Caco-2 (cell line): ENCODE measurements at regions not wholly inside any gene's neighbourhood (a gene's known extent, or its start where the extent isn't known, plus 50 kb on each side); places are given as distances from the start of the nearest gene placed in this dataset.

ENCODE experiments used
- BruUV-seq: library from RNA; stranded (reverse); fragments of 400-500 nt; replicated peaks from 2 replicates; lab custom pipeline; 2021; lab: Mats Ljungman, UMichigan
- CTCF ChIA-PET: fragments of 300-600 bp; sonication (Branson Sonifier 250); formaldehyde crosslinking; loops from one replicate; lab custom pipeline; 2022; ENCODE audit warnings: antibody characterized with exemption; lab: Charles Lee
- POLR2A ChIA-PET: fragments of 300-600 bp; sonication (Branson Sonifier 250); formaldehyde crosslinking; loops from one replicate; lab custom pipeline; 2022; ENCODE audit warnings: antibody characterized with exemption; lab: Charles Lee
- DNase-seq, 2 experiments: peaks; one replicate each; pipeline versions ENCODE4 v3.0.0 to v3.0.0-alpha.2; 2020 to 2022
- H3K27me3 ChIP-seq: replicated peaks from 2 replicates; pipeline ENCODE4 v1.6.0; 2011; ENCODE audit warnings: low read length; ENCODE audit not compliant: control insufficient read depth, insufficient read depth
- H3K36me3 ChIP-seq: 2 replicates; pipeline ENCODE4 v1.5.1; 2011; ENCODE audit warnings: low read length; ENCODE audit not compliant: control insufficient read depth, insufficient read depth
- H3K4me1 ChIP-seq: fragments of 250-450 bp; sonication (Bioruptor Pico); 2 replicates; pipeline ENCODE4 v1.5.1; 2020; ENCODE audit warnings: mild to moderate bottlenecking
- H3K4me3 ChIP-seq: 2 replicates; pipeline ENCODE4 v1.5.1; 2011; ENCODE audit warnings: low read depth, mild to moderate bottlenecking, control low read depth, low read length
- H3K9me3 ChIP-seq: fragments of 250-450 bp; sonication (Bioruptor Pico); 2 replicates; pipeline ENCODE4 v1.5.1; 2020; ENCODE audit warnings: mild to moderate bottlenecking, moderate library complexity
- H3K27ac Mint-ChIP-seq: one replicate; pipeline ENCODE4 v1.8.0; 2022; ENCODE audit warnings: mixed read lengths; ENCODE audit not compliant: unreplicated experiment
- H3K27me3 Mint-ChIP-seq: one replicate; pipeline ENCODE4 v1.8.0; 2022; ENCODE audit warnings: mixed read lengths; ENCODE audit not compliant: insufficient read depth, unreplicated experiment
- H3K36me3 Mint-ChIP-seq: one replicate; pipeline ENCODE4 v1.8.0; 2022; ENCODE audit warnings: mild to moderate bottlenecking, mixed read lengths; ENCODE audit not compliant: insufficient read depth, unreplicated experiment
- H3K4me1 Mint-ChIP-seq: one replicate; pipeline ENCODE4 v1.8.0; 2022; ENCODE audit warnings: low read depth, mixed read lengths; ENCODE audit not compliant: unreplicated experiment
- H3K4me3 Mint-ChIP-seq: one replicate; pipeline ENCODE4 v1.8.0; 2022; ENCODE audit warnings: mild to moderate bottlenecking, moderate library complexity, mixed read lengths; ENCODE audit not compliant: unreplicated experiment
- H3K9me3 Mint-ChIP-seq: one replicate; pipeline ENCODE4 v1.8.0; 2022; ENCODE audit warnings: mixed read lengths; ENCODE audit not compliant: unreplicated experiment
- intact Hi-C: fragments of 100-400 bp; cut with micrococcal nuclease; formaldehyde crosslinking; loops from one replicate; pipeline ENCODE4 v1.10.0; 2022; ENCODE audit not compliant: unreplicated experiment
- TF ChIP-seq, protein P1 (sequence below), 2 experiments: fragments of 200-600 bp in 1 of 2; IDR thresholded peaks; 1 replicate in 1 of 2; 2 replicates in 1 of 2; pipeline versions ENCODE4 v1.5.1 to v1.8.0; 2011 to 2022; ENCODE audit warnings: antibody characterized with exemption in 1 of 2, control low read depth in 1 of 2, inconsistent platforms in 1 of 2, low read depth in 1 of 2, low read length in 1 of 2, mild to moderate bottlenecking in 1 of 2, moderate library complexity in 1 of 2; ENCODE audit not compliant: insufficient read depth in 1 of 2, severe bottlenecking in 1 of 2, unreplicated experiment in 1 of 2

DNA sequence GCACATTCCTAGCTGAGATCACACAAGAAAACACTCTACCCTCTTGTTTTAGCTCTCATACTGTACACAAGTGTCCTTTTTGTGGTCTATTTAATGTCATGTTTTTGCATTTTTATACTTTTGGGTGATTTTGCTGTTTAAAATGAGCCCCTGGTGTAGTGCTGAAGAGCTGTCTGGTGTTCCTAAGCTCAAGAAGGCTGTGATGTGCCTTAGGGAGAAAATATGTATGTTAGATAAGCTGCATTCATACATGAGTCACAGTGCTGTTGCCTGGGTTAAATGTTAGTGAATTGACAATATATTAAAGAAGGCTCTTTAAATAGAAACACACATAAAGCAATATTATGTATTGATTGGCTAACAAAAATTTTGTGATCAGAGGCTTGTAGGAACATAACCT, 387.4 kb upstream of the C2CD4B start:
- Histone ChIP-seq H3K4me1 (peaks cover 57% of the 10 kb centered on the region), H3K9me3 (no peaks in the 10 kb centered on the region), H3K27me3 (no peaks in the 10 kb centered on the region), H3K36me3 (no peaks in the 10 kb centered on the region), H3K4me3 (no peak overlapping the region)
- POLR2A ChIA-PET, result no interaction called here
- Mint-ChIP-seq H3K27me3 (no peaks in the 10 kb centered on the region), H3K4me1 (peaks cover 7% of the 10 kb centered on the region), H3K4me3 (no peak overlapping the region), H3K27ac (no peak overlapping the region), H3K36me3 (peaks cover 5% of the 10 kb centered on the region), H3K9me3 (no peaks in the 10 kb centered on the region)
- CTCF ChIA-PET, result no interaction called here
- DNase-seq, result no peak
- intact Hi-C loops, result no loop called here
- BruUV-seq, result no TSS peak
- TF ChIP-seq, protein P1, sequence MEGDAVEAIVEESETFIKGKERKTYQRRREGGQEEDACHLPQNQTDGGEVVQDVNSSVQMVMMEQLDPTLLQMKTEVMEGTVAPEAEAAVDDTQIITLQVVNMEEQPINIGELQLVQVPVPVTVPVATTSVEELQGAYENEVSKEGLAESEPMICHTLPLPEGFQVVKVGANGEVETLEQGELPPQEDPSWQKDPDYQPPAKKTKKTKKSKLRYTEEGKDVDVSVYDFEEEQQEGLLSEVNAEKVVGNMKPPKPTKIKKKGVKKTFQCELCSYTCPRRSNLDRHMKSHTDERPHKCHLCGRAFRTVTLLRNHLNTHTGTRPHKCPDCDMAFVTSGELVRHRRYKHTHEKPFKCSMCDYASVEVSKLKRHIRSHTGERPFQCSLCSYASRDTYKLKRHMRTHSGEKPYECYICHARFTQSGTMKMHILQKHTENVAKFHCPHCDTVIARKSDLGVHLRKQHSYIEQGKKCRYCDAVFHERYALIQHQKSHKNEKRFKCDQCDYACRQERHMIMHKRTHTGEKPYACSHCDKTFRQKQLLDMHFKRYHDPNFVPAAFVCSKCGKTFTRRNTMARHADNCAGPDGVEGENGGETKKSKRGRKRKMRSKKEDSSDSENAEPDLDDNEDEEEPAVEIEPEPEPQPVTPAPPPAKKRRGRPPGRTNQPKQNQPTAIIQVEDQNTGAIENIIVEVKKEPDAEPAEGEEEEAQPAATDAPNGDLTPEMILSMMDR (IDR thresholded peaks at IDR 0.05; ENCODE audit: insufficient read depth in 1 of 2, low read depth in 1 of 2, low read length in 1 of 2, severe bottlenecking in 1 of 2, unreplicated experiment in 1 of 2), result no peak

DNA sequence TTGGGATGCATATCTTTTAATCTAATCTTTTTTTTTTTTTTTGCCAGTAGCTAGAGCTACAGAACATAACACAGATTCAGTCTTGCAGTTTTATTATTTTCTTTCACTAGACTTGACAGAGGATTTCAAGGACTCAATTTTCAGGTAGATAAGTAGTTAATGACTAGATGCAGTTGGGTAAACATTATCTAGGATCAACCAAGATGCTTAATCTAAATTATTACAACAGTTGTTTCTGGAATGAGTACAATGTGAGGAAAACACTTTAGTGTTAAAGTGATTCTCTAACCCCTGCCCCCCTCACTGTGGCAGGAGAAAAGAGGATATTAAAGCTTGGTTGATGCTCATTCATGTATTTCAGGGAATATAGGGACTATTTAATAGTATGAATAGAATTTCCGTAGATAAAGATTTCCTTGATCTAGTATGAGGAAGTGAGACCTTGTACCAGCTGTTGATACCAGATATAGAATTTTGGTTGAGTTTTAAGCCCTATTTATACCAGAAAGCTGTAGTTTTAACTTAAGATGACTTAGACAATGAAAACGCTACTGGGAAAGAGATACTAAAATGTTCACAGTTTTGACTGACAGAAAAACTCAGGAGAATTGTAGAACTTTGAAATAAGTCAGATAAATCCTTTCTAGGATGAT, 389.0 kb upstream of the C2CD4B start:
- POLR2A ChIA-PET, result no interaction called here

DNA sequence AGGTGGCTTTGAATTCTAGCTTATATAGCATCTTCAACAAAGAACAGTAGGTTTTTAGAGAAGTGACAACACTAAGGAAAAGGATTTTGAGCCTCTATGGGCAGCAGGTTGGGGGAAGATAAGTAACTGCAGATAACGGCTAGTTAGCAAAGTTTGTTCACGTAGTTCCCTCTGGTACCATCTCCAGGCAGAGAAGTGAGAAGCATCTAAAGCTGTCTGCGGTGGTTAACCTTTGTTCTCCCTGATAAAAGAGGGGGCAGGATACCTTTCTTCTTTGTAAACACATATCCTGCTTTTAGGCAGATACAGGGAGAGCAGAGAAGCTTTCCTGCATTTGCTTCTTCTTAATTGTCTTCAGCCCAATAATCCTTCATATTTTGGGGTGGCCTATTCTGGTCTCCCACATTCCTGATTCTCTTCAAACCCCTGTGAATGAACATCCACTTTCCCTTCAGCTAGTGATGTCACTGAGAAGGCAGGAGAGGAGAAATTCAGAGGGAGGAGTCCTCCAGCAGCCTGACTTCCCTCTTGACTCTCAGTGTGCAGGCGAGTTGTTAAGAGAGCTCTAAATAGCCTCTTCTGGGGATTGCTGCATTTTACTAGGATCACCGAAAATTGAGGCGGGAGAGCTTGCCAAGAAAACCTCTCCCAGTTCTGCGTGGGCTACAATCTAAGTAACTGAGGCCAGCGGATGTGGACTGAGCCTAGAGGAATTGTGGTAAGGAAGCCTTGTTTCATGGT, 393.7 kb upstream of the C2CD4B start:
- Mint-ChIP-seq H3K4me3 (peak overlapping the region; percentile 66), H3K9me3 (no peaks in the 10 kb centered on the region), H3K4me1 (peaks cover 43% of the 10 kb centered on the region), H3K27me3 (no peaks in the 10 kb centered on the region), H3K36me3 (peaks cover 30% of the 10 kb centered on the region), H3K27ac (peak overlapping the region; percentile 95)
- Histone ChIP-seq H3K4me1 (peaks cover 85% of the 10 kb centered on the region), H3K9me3 (no peaks in the 10 kb centered on the region), H3K36me3 (no peaks in the 10 kb centered on the region), H3K27me3 (no peaks in the 10 kb centered on the region), H3K4me3 (no peak overlapping the region)
- CTCF ChIA-PET, result interaction anchor here (0.8 to 0.9 kb wide), 2 partner anchors 10 to 53 kb away, joined by 4 to 7 read pairs; no protein-coding TSS in a partner anchor
- BruUV-seq, result no TSS peak
- DNase-seq, result peak; percentile 49 to 59
- TF ChIP-seq, protein P1 (IDR thresholded peaks at IDR 0.05; ENCODE audit: insufficient read depth in 1 of 2, low read depth in 1 of 2, low read length in 1 of 2, severe bottlenecking in 1 of 2, unreplicated experiment in 1 of 2), result no peak
- POLR2A ChIA-PET, result no interaction called here
- intact Hi-C loops, result loop anchor here (5.0 kb wide), 1 partner anchor 62 kb away; no protein-coding TSS in a partner anchor

More for the DNA sequence above, 389.0 kb upstream of the C2CD4B start:
- Histone ChIP-seq H3K9me3 (no peaks in the 10 kb centered on the region), H3K4me1 (peaks cover 73% of the 10 kb centered on the region), H3K27me3 (no peaks in the 10 kb centered on the region), H3K36me3 (no peaks in the 10 kb centered on the region), H3K4me3 (no peak overlapping the region)
- Mint-ChIP-seq H3K27ac (no peak overlapping the region), H3K4me3 (no peak overlapping the region), H3K36me3 (peaks cover 5% of the 10 kb centered on the region), H3K4me1 (peaks cover 20% of the 10 kb centered on the region), H3K9me3 (no peaks in the 10 kb centered on the region), H3K27me3 (no peaks in the 10 kb centered on the region)
- BruUV-seq, result no TSS peak
- intact Hi-C loops, result no loop called here
- no peak for DNase-seq
- CTCF ChIA-PET, result interaction anchor here (0.6 kb wide), 1 partner anchor 99 kb away, joined by 3 read pairs; no protein-coding TSS in a partner anchor
- TF ChIP-seq, protein P1 (IDR thresholded peaks at IDR 0.05; ENCODE audit: insufficient read depth in 1 of 2, low read depth in 1 of 2, low read length in 1 of 2, severe bottlenecking in 1 of 2, unreplicated experiment in 1 of 2), result no peak
